ENCODE measurements at regions not wholly inside any gene's neighbourhood (a gene's known extent, or its start where the extent isn't known, plus 50 kb on each side); places are given as distances from the start of the nearest gene placed in this dataset.

DNA sequence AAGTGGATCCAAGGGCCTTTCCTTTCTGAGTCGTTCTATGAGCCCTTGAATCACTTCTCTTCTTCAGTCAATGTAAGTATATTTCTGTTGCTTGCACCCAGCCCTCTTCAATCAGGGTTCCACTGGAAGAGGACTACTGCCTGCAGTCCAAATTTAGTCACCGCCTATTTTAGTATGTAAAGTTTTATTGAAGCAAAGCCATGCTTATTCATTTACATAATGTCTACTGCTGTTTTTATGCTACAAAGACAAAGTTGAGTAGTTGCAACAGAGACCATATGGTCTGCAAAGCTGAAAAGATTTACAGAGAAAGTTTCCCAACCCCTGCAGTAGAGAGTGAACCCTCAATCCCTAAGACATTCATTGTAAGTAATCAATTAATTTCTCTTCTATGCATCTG is 332.5 kb upstream of the TNP1 start:
- TF ChIP-seq, protein P1, sequence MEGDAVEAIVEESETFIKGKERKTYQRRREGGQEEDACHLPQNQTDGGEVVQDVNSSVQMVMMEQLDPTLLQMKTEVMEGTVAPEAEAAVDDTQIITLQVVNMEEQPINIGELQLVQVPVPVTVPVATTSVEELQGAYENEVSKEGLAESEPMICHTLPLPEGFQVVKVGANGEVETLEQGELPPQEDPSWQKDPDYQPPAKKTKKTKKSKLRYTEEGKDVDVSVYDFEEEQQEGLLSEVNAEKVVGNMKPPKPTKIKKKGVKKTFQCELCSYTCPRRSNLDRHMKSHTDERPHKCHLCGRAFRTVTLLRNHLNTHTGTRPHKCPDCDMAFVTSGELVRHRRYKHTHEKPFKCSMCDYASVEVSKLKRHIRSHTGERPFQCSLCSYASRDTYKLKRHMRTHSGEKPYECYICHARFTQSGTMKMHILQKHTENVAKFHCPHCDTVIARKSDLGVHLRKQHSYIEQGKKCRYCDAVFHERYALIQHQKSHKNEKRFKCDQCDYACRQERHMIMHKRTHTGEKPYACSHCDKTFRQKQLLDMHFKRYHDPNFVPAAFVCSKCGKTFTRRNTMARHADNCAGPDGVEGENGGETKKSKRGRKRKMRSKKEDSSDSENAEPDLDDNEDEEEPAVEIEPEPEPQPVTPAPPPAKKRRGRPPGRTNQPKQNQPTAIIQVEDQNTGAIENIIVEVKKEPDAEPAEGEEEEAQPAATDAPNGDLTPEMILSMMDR (IDR thresholded peaks at IDR 0.05) = no peak
- no peak for TF ChIP-seq POLR2A (IDR thresholded peaks at IDR 0.05)
